ENCODE measurements at regions not wholly inside any gene's neighbourhood (a gene's known extent, or its start where the extent isn't known, plus 50 kb on each side); places are given as distances from the start of the nearest gene placed in this dataset.
"Not testable (repeated sequence)": the region's sequence is repeated elsewhere in the genome, so short reads cannot be mapped to it uniquely, and the experiment has no call there.

DNA sequence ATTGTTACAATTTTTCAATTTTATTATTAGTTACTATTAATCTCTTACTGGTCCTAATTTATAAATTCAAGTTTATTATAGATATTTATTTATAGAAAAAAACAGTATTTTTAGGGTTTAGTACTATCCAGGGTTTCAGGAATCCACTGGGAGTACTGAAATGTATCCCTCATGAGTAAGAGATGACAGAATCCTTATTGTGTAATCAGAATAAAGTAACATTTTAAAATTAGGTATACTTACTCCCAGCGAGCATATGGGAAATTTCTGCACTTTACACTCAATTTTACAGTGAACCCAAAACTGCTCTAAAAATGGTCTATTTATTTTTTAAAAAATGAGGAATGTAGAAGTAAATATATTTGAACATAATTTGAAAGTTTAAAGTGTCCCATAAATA, 202.7 kb downstream of the CGGBP1 start:
- Mint-ChIP-seq H3K4me1 (ENCODE audit: low read depth) (no peaks in the 10 kb centered on the region), H3K36me3 (no peaks in the 10 kb centered on the region), H3K4me3 (no peak overlapping the region), H3K9me3 (no peaks in the 10 kb centered on the region), H3K27me3 (peaks cover 1% of the 10 kb centered on the region), H3K27ac (no peak overlapping the region)
- intact Hi-C loops (cut with micrococcal nuclease) = no loop called here
- ChIA-PET CTCF (no interaction called here), POLR2A (no interaction called here)
- no peak for DNase-seq

DNA sequence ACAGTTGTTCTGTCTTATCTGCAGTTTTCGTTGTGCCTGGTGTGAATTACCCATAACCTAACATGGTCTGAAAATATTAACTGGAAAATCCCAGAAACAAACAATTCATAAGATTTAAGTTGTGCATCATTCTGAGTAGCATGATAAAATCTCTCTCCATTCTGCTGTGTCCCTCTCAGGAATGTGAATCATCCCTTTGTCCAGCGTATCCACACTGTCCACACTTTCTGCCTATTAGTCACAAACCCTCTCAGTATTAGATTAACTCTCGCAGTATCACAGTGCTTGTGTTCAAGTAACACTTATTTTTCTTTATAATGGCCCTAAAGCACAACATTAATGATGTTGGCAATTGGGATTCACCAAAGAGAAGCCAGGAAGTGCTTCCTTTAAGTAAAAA, 203.2 kb downstream of the CGGBP1 start:
- no peaks in the 10 kb centered on the region for H3K4me1 Mint-ChIP-seq (ENCODE audit: low read depth)
- H3K9me3 Mint-ChIP-seq = no peaks in the 10 kb centered on the region
- H3K27ac Mint-ChIP-seq = no peak overlapping the region
- peaks cover 1% of the 10 kb centered on the region for H3K27me3 Mint-ChIP-seq
- DNase-seq = no peak
- no peak overlapping the region for H3K4me3 Mint-ChIP-seq
- POLR2A ChIA-PET = no interaction called here
- intact Hi-C loops (cut with micrococcal nuclease) = no loop called here
- no peaks in the 10 kb centered on the region for H3K36me3 Mint-ChIP-seq
- CTCF ChIA-PET = no interaction called here

DNA sequence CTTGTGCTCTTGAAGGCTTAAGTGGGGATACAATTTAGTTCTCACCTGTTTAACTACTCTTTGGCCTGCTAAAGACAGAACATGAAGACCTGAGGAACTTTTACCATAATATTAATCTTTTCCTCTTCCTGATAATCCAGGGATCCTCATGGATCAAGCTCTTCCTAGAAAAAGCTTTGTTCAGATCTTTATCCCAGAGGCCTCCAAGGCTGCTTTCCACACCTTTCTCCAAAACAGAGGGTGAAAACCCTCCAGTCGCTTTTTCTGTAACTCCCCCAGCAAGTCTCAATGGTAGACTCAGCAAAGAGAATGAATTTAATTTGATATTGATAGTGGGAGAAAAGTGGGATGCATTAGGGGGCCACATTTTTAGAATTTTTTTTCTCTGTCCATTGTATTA, 203.6 kb downstream of the CGGBP1 start:
- H3K27ac Mint-ChIP-seq = no peak overlapping the region
- H3K9me3 Mint-ChIP-seq = no peaks in the 10 kb centered on the region
- no peaks in the 10 kb centered on the region for H3K4me1 Mint-ChIP-seq (ENCODE audit: low read depth)
- intact Hi-C loops (cut with micrococcal nuclease) = no loop called here
- DNase-seq = no peak
- H3K36me3 Mint-ChIP-seq = no peaks in the 10 kb centered on the region
- ChIA-PET POLR2A (no interaction called here), CTCF (no interaction called here)
- H3K4me3 Mint-ChIP-seq = no peak overlapping the region
- peaks cover 1% of the 10 kb centered on the region for H3K27me3 Mint-ChIP-seq

DNA sequence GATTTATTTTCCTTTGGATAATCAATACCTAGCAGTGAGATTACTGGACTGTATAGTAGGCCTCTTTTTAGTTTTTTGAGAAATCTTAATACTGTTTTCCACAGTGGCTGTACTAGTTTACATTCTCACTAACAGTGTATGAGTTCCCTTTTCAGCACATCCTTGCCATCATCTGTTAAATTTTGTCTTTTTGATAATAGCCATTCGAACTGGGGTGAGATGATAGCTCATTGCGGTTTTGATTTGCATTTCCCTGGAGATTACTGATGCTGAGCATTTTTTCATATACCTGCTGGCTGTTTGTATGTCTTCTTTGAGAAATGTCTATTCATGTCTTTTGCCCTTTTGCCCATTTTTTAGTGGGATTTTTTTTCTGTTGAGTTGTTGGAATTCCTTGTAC, 210.8 kb downstream of the CGGBP1 start:
- Mint-ChIP-seq H3K27ac (no peak overlapping the region), H3K4me1 (ENCODE audit: low read depth) (no peaks in the 10 kb centered on the region), H3K36me3 (no peaks in the 10 kb centered on the region), H3K27me3 (no peaks in the 10 kb centered on the region), H3K4me3 (no peak overlapping the region), H3K9me3 (no peaks in the 10 kb centered on the region)
- CTCF ChIA-PET = no interaction called here
- DNase-seq = no peak
- intact Hi-C loops (cut with micrococcal nuclease) = no loop called here
- POLR2A ChIA-PET = no interaction called here

DNA sequence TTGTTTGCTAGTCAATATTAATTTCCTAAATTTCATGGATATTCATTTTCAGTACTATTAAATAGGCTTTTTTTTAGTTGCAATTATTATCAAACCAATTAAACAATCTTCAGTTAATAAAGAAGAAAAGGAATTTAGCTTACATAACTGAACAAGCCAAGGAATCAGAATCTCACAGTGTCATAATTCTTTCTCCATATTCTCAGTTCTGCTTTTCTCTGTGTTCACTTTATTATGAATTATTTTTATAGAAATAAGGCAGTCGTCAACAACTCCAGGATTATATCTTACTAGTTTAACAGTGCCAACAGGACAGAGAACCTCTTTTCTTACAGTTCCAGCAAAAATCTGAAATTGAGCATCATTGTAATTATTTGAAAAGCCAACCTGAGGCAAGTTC, 221.7 kb downstream of the CGGBP1 start:
- no peak for DNase-seq
- H3K27me3 Mint-ChIP-seq = no peaks in the 10 kb centered on the region
- H3K9me3 Mint-ChIP-seq = peaks cover 9% of the 10 kb centered on the region
- intact Hi-C loops (cut with micrococcal nuclease) = no loop called here
- no peaks in the 10 kb centered on the region for H3K4me1 Mint-ChIP-seq (ENCODE audit: low read depth)
- H3K4me3 Mint-ChIP-seq = no peak overlapping the region
- no peaks in the 10 kb centered on the region for H3K36me3 Mint-ChIP-seq
- H3K27ac Mint-ChIP-seq = no peak overlapping the region
- CTCF ChIA-PET = no interaction called here
- POLR2A ChIA-PET = no interaction called here

DNA sequence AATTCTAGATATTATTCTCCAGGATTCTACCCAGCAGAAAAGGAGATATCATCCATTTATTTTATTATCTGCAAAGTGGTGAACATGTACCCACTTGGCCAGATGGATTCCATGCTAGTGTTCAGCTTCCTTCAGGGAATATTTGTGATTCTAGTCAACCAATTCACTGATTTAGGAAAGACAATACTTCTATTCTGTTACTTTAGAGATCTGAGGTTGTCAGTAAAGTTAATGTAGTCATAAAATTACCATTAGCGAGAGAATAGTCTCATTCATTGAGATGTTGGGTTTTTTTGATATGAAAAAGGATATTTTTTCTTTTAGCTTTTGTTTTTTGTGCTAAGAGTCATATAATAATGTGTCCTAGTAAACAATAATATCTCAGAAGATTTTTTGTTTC, 222.8 kb downstream of the CGGBP1 start:
- no peak for DNase-seq
- Mint-ChIP-seq H3K27ac (no peak overlapping the region), H3K36me3 (no peaks in the 10 kb centered on the region), H3K27me3 (no peaks in the 10 kb centered on the region), H3K4me3 (no peak overlapping the region), H3K9me3 (peaks cover 9% of the 10 kb centered on the region), H3K4me1 (ENCODE audit: low read depth) (no peaks in the 10 kb centered on the region)
- intact Hi-C loops (cut with micrococcal nuclease) = no loop called here
- CTCF ChIA-PET = no interaction called here
- POLR2A ChIA-PET = no interaction called here

DNA sequence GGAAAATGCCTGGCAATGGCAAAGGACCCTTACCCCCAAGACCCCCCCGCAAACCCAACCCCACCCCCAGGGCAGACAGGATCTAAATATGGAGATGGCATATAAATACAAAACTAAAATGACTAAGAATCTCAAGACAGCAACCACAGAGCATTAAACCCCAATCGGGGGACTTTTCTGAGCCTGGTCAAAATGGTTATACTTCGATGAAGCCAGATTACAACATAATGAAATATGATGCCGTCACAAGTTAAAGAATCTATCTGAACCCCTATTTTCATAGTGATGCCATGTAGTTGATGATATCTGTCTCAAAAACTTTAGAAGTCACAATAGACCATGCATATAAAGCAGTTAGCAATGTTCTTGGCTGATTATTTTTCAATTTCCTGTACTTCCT, 223.6 kb downstream of the CGGBP1 start:
- no peak for DNase-seq
- peaks cover 9% of the 10 kb centered on the region for H3K9me3 Mint-ChIP-seq
- no peaks in the 10 kb centered on the region for H3K4me1 Mint-ChIP-seq (ENCODE audit: low read depth)
- no peaks in the 10 kb centered on the region for H3K27me3 Mint-ChIP-seq
- intact Hi-C loops (cut with micrococcal nuclease) = no loop called here
- CTCF ChIA-PET = no interaction called here
- H3K4me3 Mint-ChIP-seq = no peak overlapping the region
- no peak overlapping the region for H3K27ac Mint-ChIP-seq
- POLR2A ChIA-PET = no interaction called here
- H3K36me3 Mint-ChIP-seq = no peaks in the 10 kb centered on the region

DNA sequence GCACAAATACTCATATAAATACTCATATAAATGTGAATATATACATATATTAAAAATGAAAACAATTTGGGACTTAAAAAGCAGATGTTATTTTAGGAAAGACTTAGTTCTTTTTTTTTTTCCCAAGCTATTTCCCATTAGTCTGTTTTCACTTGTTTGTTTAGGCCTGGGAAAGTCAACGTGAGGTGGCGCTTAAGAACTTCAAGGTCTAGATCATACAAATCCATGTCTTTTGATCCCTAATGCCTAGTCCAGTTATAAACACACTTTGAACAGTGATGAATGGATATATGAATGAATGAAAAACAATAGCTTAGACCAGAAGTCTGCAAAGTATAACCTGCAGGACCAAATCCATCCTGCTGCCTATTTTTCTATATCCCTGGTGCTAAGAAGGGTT, 224.5 kb downstream of the CGGBP1 start:
- intact Hi-C loops (cut with micrococcal nuclease) = no loop called here
- Mint-ChIP-seq H3K36me3 (no peaks in the 10 kb centered on the region), H3K9me3 (peaks cover 4% of the 10 kb centered on the region), H3K4me1 (ENCODE audit: low read depth) (no peaks in the 10 kb centered on the region), H3K27me3 (no peaks in the 10 kb centered on the region), H3K4me3 (no peak overlapping the region), H3K27ac (no peak overlapping the region)
- CTCF ChIA-PET = no interaction called here
- POLR2A ChIA-PET = no interaction called here
- no peak for DNase-seq

DNA sequence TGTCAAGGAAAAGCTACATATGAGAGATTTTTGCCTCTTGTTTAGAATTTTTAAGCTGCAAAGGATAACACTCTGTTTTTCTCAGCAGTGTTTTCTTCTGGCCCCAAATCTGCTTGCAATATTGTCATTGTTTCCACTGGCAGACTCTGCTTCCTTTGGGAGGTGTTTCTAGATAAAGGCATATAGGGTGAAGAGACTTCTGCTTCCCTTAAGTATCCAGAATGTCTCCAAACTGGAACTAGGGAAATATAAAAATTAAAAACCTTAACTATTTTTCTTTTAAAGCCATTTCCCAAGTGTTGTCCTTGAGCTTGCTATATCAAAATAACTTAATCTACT, 225.8 kb downstream of the CGGBP1 start:
- no peak overlapping the region for H3K27ac Mint-ChIP-seq
- H3K9me3 Mint-ChIP-seq = no peaks in the 10 kb centered on the region
- ChIA-PET POLR2A (no interaction called here), CTCF (no interaction called here)
- no peaks in the 10 kb centered on the region for H3K4me1 Mint-ChIP-seq (ENCODE audit: low read depth)
- no peak for DNase-seq
- no peak overlapping the region for H3K4me3 Mint-ChIP-seq
- H3K36me3 Mint-ChIP-seq = no peaks in the 10 kb centered on the region
- intact Hi-C loops (cut with micrococcal nuclease) = no loop called here
- H3K27me3 Mint-ChIP-seq = no peaks in the 10 kb centered on the region

DNA sequence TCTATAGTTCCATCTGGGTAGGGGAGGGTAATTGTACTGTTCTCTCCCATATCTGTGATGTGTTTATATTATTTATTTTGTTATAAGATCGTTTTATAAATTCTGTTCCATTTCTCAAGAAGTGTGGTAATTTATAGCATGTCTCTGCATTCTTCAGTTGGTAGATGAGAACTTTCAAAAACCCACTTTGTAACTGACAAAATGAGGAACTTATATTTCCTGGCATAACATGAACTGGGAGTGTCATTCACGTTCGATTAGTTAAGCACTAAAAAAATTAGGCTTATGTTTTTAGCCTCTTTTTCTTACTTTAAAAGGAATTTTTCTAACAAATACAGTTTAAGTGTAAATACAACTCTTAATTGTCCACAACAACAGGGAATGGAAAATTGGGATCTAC, 230.8 kb downstream of the CGGBP1 start:
- POLR2A ChIA-PET = no interaction called here
- Mint-ChIP-seq H3K27me3 (no peaks in the 10 kb centered on the region), H3K4me1 (ENCODE audit: low read depth) (no peaks in the 10 kb centered on the region), H3K27ac (no peak overlapping the region), H3K4me3 (no peak overlapping the region), H3K9me3 (no peaks in the 10 kb centered on the region), H3K36me3 (no peaks in the 10 kb centered on the region)
- no peak for DNase-seq
- intact Hi-C loops (cut with micrococcal nuclease) = no loop called here
- CTCF ChIA-PET = no interaction called here

DNA sequence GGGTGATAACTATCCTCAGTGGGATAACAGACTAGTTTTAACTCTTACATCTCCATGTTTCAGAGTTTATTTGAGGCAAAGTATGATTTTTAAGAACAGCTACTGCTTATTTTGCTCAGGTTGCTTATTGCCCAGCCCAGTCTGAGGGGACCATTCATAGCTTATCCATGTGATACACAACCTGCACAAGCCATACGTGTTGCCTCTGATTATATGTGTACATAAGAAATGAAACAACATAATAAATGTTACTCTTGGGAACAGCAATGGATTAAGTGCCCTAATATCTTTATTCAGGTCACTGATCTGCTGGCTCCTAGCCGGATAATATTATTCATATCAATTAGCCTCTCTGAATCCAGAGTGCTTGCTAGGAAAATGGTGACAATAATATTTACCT, 236.2 kb downstream of the CGGBP1 start:
- no peaks in the 10 kb centered on the region for H3K4me1 Mint-ChIP-seq (ENCODE audit: low read depth)
- no peaks in the 10 kb centered on the region for H3K27me3 Mint-ChIP-seq
- POLR2A ChIA-PET = no interaction called here
- no peak overlapping the region for H3K27ac Mint-ChIP-seq
- CTCF ChIA-PET = no interaction called here
- no peaks in the 10 kb centered on the region for H3K36me3 Mint-ChIP-seq
- DNase-seq = no peak
- H3K4me3 Mint-ChIP-seq = no peak overlapping the region
- H3K9me3 Mint-ChIP-seq = no peaks in the 10 kb centered on the region
- intact Hi-C loops (cut with micrococcal nuclease) = no loop called here

DNA sequence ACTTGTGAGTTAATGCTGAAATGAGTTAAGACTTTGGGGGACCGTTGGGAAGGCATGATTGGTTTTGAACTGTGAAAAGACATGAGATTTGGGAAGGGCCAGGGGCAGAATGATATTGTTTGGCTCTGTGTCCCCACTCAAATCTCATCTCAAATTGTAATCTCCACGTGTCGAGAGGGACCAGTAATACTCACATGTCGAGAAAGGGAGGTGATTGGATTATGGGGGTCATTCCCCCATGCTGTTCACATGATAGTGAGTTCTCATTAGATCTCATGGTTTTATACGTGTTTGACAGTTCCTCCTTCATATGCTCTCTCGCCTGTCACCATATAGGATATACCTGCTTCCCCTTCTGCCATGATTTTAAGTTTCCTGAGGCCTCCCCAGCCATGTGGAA, 245.3 kb downstream of the CGGBP1 start:
- intact Hi-C loops (cut with micrococcal nuclease); H3K27me3 Mint-ChIP-seq; H3K36me3 Mint-ChIP-seq; H3K27ac Mint-ChIP-seq; H3K4me3 Mint-ChIP-seq; H3K9me3 Mint-ChIP-seq; H3K4me1 Mint-ChIP-seq (ENCODE audit: low read depth); POLR2A ChIA-PET; CTCF ChIA-PET; DNase-seq: not testable (repeated sequence)

DNA sequence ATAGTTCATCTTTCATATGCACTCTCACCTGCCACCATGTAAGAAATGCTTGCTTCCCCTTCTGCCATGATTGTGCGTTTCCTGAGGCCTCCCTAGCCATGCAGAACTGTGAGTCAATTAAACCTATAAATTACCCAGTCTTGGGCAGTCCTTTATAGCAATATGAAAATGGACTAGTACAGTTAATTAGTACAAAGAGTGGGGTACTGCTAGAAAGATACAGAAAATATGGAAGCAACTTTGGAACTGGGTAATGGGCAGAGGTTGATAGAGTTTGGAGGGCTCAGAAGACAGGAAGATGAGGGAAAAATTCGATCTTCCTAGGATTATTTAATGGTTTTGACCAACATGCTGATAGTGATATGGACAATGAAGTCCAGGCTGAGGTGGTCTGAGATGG, 246.9 kb downstream of the CGGBP1 start:
- DNase-seq = no peak
- Mint-ChIP-seq H3K27me3 (peaks cover under 1% of the 10 kb centered on the region), H3K4me1 (ENCODE audit: low read depth) (no peaks in the 10 kb centered on the region), H3K4me3 (no peak overlapping the region), H3K9me3 (no peaks in the 10 kb centered on the region), H3K27ac (no peak overlapping the region), H3K36me3 (no peaks in the 10 kb centered on the region)
- CTCF ChIA-PET = no interaction called here
- intact Hi-C loops (cut with micrococcal nuclease) = no loop called here
- POLR2A ChIA-PET = no interaction called here

DNA sequence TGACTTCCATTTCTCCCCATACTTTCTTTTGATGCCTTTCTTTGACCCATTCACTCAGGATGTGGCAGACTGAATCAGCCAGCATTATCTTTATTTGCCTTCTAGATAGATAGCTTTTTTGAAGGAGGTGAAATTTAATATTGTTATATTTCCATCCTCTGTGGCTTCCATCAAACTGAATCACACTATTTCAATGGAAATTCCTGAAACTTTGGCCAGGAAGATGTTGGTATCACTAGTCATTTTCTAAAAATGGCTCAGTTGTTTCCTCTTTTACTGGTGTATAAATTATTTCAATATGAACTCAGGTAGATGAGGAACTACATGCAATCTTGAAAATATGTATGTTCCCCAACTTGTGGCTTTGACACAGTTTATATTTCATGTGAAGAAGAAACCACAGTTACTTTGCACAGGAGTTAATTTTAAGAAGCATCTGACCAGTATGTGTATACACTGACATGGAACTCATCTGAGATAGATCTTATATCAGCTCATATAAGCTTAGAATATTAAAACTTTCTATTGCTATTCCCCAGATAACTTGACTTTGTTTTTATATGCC, 248.3 kb downstream of the CGGBP1 start:
- POLR2A ChIA-PET = no interaction called here
- no peak for DNase-seq
- intact Hi-C loops (cut with micrococcal nuclease) = no loop called here
- CTCF ChIA-PET = no interaction called here
- Mint-ChIP-seq H3K27ac (no peak overlapping the region), H3K9me3 (no peaks in the 10 kb centered on the region), H3K4me1 (ENCODE audit: low read depth) (no peaks in the 10 kb centered on the region), H3K36me3 (no peaks in the 10 kb centered on the region), H3K4me3 (no peak overlapping the region), H3K27me3 (peaks cover 2% of the 10 kb centered on the region)

All from activated CD4-positive, alpha-beta memory T cell treated with anti-CD3 and anti-CD28 coated beads for 36 hours (primary cell).